GM18505 (cell line): ENCODE measurements at regions not wholly inside any gene's neighbourhood (a gene's known extent, or its start where the extent isn't known, plus 50 kb on each side); places are given as distances from the start of the nearest gene placed in this dataset.

Experiments
- ATAC-seq: cut with Tn5 transposase; IDR thresholded peaks from one replicate; pipeline ENCODE4 v1.9.1; 2021; ENCODE audit not compliant: unreplicated experiment
- POLR2A ChIP-seq: IDR thresholded peaks from 4 replicates; pipeline ENCODE4 v1.6.1; 2011; ENCODE audit warnings: borderline replicate concordance; ENCODE audit not compliant: insufficient read depth, insufficient read length; ENCODE audit errors: extremely low read depth

DNA sequence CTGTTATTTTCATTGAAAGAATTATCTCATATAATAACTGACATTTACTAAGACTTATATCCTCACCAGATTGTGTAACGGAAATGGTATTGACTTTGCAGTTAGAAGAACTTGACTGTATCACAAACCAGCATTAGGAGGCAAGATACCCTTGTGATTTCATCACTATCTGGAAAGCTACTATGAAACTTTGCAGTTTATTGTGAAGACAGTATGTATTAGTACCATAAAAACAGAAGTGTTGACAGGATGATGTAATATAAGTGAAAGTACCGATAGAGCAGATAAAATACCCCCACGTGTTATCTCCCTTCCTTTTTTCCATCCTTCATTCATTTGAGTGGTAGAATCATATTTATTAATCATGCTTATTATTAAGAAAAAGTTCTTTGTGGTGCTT lies 365.7 kb upstream of the KLHL1 start:
- no peak for ATAC-seq

DNA sequence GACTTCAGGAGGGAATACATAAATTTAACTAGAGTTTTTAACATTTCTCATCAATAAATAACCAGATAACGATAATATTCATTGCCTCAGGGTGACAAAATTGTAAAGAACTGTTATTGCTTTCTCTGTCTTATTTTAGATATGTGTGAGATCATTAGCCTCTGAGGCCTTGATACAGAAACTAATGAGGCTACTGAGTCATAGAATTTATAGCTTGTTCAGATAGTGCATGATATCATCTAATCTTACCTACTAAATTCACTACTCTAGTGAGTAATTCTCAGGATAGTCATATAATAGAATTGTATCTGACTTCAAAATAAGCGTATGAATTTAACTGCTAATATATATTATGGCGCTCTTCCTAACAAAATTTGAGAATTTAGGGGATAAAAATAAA lies 360.8 kb upstream of the KLHL1 start:
- TF ChIP-seq POLR2A: no peak
- ATAC-seq: no peak

More for the DNA sequence above, 365.7 kb upstream of the KLHL1 start:
- TF ChIP-seq POLR2A: no peak

DNA sequence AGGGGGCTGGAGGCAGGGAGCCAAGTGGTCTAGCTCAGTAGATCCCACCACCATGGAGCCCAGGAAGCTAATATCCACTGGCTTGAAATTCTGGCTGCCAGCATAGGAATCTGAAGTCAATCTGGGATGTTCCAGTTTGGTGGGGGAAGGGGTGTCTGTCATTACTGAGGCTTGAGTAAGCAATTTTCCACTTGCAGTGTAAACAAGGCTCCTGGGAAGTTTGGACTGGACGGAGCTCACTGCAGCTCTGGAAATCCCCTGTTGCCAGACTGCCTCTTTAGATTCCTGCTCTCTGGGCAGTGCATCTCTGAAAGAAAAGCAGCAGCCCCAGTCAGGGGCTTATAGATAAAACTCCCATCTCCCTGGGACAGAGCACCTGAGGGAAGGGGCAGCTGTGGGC lies 349.2 kb upstream of the KLHL1 start:
- no peak for TF ChIP-seq POLR2A
- no peak for ATAC-seq

DNA sequence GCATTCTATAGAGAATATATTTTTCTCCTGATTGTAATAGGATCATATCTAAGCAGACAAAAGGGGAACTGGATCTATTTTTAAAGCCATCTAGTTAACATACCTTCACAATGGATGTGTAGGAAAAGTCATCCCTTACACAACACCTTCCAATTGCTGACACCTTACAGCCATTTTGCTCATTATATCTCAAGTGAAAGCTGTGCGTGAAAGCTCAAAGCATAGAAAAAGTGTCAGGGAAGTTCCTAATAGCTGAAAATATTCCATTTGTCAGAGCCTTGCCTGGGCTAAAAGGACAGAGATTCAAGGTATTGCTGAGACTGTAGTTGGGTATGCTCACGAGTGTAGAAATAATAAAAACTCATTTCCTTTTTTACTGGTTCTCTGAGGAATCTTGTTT lies 340.6 kb upstream of the KLHL1 start:
- no peak for ATAC-seq
- no peak for TF ChIP-seq POLR2A

DNA sequence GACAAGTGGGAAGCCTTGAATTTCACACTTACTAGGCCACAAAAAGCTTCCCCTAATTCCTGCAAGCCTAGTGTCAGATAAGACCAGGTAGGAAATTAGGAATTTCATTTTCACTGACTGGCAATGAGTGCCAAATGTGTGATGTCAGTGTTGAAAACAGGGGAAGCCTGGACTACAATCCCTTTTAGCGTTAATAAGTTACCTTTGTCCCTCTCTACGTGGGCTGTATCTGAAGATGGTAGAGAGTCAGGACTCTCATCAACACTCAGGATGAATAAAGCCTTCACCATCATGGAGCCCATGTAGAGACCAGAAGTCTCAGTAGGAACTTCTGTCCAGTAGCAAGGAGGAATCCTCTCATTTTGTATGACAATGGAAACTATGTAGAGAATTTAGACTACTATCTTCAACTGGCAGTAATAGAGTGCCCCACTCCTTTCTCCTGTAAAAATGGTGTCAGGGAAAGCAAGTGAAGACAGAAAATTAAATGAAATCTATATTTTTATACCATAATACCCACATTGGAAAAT lies 324.1 kb upstream of the KLHL1 start:
- ATAC-seq: no peak
- no peak for TF ChIP-seq POLR2A

DNA sequence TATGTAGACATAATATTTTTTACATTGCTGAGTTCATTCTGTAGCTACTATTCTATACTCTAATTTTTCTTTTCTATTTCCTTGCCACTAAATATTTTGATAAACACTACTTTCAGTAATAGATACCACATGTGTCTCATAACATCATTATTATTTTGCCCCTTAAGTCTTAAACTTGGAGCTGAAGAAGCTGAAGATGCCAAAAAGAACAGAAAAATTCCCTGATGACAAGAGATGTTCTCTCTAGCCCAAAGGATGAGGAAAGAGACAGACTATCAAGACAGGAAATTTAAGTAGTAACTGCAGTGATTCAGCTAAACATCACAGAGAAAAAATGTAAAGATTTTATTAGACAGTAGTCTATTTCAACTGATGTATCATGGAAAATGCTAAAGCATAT lies 322.0 kb upstream of the KLHL1 start:
- TF ChIP-seq POLR2A: no peak
- no peak for ATAC-seq

DNA sequence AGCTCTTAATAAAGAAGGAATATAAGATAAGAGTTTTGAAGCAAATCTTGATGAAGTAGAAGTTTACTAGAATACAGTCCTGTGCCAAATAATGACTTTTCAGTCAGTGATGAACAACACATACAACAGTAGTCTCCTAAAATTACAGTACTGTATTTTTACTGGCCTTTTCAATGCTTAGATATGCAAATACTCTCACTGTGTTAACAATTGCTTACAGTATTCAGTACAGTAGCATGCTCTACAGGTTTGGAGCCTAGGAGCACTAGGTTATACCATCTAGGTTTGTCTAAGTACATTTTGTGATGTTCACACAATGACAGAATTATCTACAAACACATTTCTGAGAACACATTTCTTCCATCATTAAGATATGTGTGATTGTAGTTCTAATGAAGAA lies 316.7 kb upstream of the KLHL1 start:
- TF ChIP-seq POLR2A: no peak
- ATAC-seq: no peak

DNA sequence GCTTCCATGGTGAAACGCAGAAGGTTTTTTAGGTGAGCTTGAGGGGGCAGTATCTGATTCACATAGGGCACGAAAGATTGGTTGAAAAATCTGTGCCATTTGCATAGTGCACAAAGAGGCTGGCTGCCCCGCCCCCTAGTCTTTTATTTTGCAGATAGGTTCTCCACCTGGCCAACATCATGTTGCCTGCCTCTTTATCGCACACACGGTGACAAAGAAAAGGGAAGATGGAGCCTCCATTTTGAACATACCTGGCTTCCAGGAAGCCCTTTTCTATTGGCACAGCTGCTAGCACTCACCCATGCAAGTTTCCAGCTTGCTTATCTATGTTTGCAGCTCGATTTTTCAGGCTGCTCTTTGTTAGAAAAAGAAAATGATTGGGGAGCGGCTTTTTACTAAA lies 316.2 kb upstream of the KLHL1 start:
- TF ChIP-seq POLR2A: no peak
- ATAC-seq: no peak

DNA sequence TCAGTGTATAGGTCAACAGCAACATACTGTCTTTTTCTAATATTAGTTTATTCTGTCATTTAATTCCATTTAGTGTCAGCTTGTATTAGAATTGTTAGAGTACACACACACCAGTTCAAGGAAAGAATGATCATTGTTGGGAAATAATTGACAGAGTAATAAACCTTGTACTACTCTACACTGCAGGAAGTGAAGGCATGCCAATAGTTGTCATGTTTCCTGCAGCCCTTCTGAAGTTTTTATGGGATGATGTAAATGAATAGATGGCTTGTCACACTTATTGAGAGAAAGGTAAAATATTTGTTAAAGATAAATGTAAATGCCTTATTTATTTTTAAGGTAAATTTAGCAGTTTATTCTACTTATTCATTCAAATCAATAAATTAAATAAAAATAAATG lies 306.9 kb upstream of the KLHL1 start:
- no peak for ATAC-seq
- TF ChIP-seq POLR2A: no peak

DNA sequence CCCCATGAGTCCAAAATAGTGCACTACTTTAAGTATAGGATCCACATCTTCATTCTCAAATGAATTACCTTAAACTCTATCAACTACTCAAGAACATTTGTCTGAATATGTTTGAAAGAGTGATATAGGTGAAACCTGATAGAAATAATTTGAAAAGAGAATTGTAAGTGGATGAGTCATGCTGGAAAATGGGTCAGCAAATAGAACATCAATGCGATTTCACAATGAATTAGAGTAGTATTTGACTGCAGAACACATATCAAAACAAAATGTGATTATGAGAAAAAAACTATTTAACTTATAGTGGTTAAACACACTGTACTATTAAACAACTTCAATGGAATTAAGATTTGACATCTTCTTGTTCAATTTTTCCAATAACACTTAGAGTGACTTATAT lies 300.6 kb upstream of the KLHL1 start:
- no peak for TF ChIP-seq POLR2A
- ATAC-seq: no peak

DNA sequence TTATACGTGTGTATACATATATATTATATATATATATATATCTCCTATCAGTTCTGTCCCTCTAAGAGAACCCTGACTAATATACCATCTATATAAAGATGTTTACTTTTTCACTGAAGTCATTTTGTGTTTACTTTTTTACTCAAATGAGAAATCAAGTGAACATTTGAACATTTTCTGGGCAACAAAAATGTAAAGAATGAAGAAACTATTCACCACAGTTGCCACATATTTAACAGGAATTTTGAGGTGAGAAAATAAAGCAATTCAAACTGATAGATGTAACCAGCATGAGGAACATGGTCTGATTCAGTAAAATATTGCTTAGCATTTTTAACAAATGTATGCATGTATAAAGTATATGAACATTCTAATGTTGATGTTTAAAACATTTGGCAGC lies 299.2 kb upstream of the KLHL1 start:
- no peak for TF ChIP-seq POLR2A
- no peak for ATAC-seq

DNA sequence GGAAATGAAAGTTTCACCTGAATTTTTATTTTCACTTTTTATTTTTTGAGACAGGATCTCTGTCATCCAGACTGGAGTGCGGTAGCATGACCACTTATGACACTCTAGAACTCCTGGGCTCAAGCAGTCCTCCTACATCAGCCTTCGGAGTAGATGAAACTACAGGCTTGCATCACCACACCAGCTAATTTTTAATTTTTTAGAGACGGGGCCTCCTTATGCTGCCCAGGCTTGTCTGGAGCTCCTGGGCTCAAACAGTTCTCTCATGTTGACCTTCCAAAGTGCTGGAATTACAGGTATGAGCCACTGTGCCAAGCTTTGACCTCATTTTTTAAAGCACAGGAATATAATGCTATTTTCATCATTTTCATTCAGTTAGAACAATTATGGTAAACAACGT lies 297.0 kb upstream of the KLHL1 start:
- no peak for ATAC-seq
- no peak for TF ChIP-seq POLR2A

DNA sequence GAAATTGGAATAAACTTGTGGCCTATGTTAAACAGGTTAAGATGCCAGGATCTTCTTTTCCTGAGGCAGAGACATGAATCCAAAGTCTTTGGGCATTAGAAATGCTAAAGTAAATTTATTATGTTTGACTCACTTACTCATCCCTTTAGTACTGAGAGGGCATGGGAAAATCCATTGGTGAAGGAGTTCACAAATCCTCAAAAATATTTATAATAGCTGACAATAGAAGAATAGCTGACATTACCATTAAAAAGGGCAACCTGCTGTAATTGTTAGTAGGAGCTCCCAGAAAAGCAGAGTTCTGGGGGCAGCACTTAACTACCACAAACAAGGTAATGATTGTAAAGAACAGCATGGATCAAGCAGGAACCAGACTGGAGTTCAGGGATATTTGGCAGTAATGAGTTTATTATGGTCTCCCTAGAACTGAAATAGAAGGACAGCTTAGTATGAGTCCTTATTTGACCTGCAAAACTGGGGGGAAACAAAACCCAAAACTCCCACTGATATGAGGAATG lies 285.8 kb upstream of the KLHL1 start:
- TF ChIP-seq POLR2A: no peak
- no peak for ATAC-seq

DNA sequence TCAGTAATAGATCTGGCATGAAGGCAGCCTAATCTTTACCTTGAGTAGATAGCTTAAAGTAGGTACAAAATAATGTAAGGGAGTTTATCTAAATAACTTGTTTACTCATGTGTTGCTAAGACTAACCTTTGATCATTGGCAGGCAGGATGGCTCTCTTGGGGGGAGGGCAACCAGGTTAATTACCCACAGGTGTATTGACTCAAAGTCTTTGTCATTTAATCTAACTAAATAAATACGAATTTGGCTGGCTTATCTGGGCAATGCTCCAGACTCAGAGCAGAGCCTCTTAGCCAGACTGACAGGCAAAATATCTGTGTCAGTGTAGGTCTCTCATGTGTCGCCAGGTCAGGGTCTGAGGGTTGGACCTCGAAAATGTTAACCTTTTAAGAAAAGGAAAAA lies 283.4 kb upstream of the KLHL1 start:
- no peak for ATAC-seq
- no peak for TF ChIP-seq POLR2A

DNA sequence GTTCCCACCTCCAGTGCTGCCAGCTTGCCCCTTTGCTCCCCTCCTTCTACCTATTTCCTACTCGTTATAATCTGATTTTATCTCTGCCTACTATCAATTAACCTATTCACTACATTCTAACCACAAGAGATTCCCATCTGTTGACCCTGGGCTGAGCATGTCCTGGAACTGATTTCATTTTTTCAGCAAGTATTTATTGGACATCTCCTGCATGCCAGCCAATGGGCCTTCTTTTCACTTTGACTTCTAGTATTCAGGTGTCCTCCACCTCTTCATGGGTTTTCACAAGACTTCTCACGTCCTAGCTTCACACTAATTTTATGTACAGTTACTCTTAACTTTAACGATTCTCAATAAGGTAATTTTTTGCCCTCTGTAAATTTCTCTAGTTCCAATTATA lies 282.7 kb upstream of the KLHL1 start:
- no peak for ATAC-seq
- no peak for TF ChIP-seq POLR2A
